BJ (cell line): ENCODE measurements at regions not wholly inside any gene's neighbourhood (a gene's known extent, or its start where the extent isn't known, plus 50 kb on each side); places are given as distances from the start of the nearest gene placed in this dataset.

ENCODE experiments used
- CTCF ChIA-PET: fragments of 350-600 bp; formaldehyde crosslinking; extraction: SDS; loops from one replicate; lab custom pipeline; 2021; ENCODE audit warnings: antibody characterized with exemption, inconsistent platforms; lab: Yijun Ruan, JAX
- POLR2A ChIA-PET: fragments of 300-600 bp; sonication (Branson Sonifier 250); formaldehyde crosslinking; extraction: SDS; loops from one replicate; lab custom pipeline; 2021; ENCODE audit warnings: antibody characterized with exemption; lab: Charles Lee
- DNase-seq: peaks from one replicate; pipeline ENCODE4 v3.0.0-alpha.2; 2011; ENCODE audit warnings: low read depth
- H3K27me3 ChIP-seq: 2 replicates; pipeline ENCODE4 v1.6.0; 2011; ENCODE audit warnings: low read length; ENCODE audit not compliant: control insufficient read depth, insufficient read depth
- H3K36me3 ChIP-seq: 2 replicates; pipeline ENCODE4 v1.5.1; 2011; ENCODE audit warnings: low read length; ENCODE audit not compliant: control insufficient read depth, insufficient read depth
- H3K4me3 ChIP-seq: 2 replicates; pipeline ENCODE4 v1.5.1; 2011; ENCODE audit warnings: low read depth, mild to moderate bottlenecking, control low read depth, low read length
- TF ChIP-seq, protein P1 (sequence below): IDR thresholded peaks from 2 replicates; pipeline ENCODE4 v1.5.1; 2011; ENCODE audit warnings: low read depth, mild to moderate bottlenecking, control low read depth, inconsistent platforms, low read length, moderate library complexity; ENCODE audit not compliant: insufficient read depth

GRCh38 chr4:24104158-24104565 lies 214.3 kb upstream of the PPARGC1A start:
- no peak for DNase-seq
- H3K27me3 ChIP-seq = no peaks in the 10 kb centered on the region
- POLR2A ChIA-PET = no interaction called here
- TF ChIP-seq, protein P1, sequence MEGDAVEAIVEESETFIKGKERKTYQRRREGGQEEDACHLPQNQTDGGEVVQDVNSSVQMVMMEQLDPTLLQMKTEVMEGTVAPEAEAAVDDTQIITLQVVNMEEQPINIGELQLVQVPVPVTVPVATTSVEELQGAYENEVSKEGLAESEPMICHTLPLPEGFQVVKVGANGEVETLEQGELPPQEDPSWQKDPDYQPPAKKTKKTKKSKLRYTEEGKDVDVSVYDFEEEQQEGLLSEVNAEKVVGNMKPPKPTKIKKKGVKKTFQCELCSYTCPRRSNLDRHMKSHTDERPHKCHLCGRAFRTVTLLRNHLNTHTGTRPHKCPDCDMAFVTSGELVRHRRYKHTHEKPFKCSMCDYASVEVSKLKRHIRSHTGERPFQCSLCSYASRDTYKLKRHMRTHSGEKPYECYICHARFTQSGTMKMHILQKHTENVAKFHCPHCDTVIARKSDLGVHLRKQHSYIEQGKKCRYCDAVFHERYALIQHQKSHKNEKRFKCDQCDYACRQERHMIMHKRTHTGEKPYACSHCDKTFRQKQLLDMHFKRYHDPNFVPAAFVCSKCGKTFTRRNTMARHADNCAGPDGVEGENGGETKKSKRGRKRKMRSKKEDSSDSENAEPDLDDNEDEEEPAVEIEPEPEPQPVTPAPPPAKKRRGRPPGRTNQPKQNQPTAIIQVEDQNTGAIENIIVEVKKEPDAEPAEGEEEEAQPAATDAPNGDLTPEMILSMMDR = no peak
- no peak overlapping the region for H3K4me3 ChIP-seq
- no peaks in the 10 kb centered on the region for H3K36me3 ChIP-seq
- CTCF ChIA-PET = interaction anchor here (0.6 to 0.7 kb wide), 2 partner anchors 171 to 173 kb away, joined by 3 read pairs; no protein-coding TSS in a partner anchor

GRCh38 chr4:24103434-24104157 lies 213.7 kb upstream of the PPARGC1A start:
- CTCF ChIA-PET = interaction anchor here (0.6 to 0.7 kb wide), 3 partner anchors 12 to 172 kb away, joined by 3 to 5 read pairs (median 3); no protein-coding TSS in a partner anchor
- POLR2A ChIA-PET = no interaction called here
- no peaks in the 10 kb centered on the region for H3K27me3 ChIP-seq
- no peak overlapping the region for H3K4me3 ChIP-seq
- no peaks in the 10 kb centered on the region for H3K36me3 ChIP-seq
- TF ChIP-seq, protein P1 = no peak
- DNase-seq = no peak

DNA sequence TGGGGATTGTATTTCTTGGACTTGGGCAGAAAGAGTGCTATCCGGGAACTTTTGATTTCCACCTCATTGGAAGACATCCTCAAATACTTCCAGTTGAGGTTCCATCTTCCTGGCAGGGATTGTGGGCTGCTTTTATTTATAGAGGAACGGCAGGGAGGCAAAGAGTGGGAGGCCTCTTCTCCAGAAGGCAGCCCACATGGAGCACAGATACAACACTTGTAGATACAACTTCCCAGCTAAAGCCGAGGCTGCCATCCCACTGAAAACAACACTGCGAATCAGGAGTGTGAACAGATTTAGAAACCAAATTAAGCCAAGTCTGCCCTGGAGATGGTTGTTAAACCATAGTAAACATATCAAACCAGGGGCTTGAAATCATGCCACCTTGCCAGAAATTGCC lies 212.8 kb upstream of the PPARGC1A start:
- CTCF ChIA-PET = no interaction called here
- DNase-seq = no peak
- Histone ChIP-seq H3K36me3 (no peaks in the 10 kb centered on the region), H3K4me3 (no peak overlapping the region), H3K27me3 (no peaks in the 10 kb centered on the region)
- POLR2A ChIA-PET = no interaction called here
- TF ChIP-seq, protein P1 = no peak

GRCh38 chr4:24096603-24097002 lies 206.8 kb upstream of the PPARGC1A start:
- CTCF ChIA-PET = interaction anchor here (0.7 kb wide), 1 partner anchor 11 kb away, joined by 4 read pairs; no protein-coding TSS in a partner anchor
- POLR2A ChIA-PET = no interaction called here
- no peaks in the 10 kb centered on the region for H3K36me3 ChIP-seq
- TF ChIP-seq, protein P1 = no peak
- no peak for DNase-seq
- no peaks in the 10 kb centered on the region for H3K27me3 ChIP-seq
- H3K4me3 ChIP-seq = no peak overlapping the region

- POLR2A ChIA-PET = interaction anchor here (0.7 kb wide), 1 partner anchor 1842 kb away, joined by 3 read pairs; no protein-coding TSS in a partner anchor
- TF ChIP-seq, protein P1 = no peak
These were observed 204.9 kb upstream of the PPARGC1A start for GRCh38 chr4:24094726-24095125.

More at GRCh38 chr4:24094726-24095125, 204.9 kb upstream of the PPARGC1A start:
- CTCF ChIA-PET = interaction anchor here (0.9 to 1.2 kb wide), 2 partner anchors 10 to 25 kb away, joined by 4 to 5 read pairs; no protein-coding TSS in a partner anchor
- no peaks in the 10 kb centered on the region for H3K27me3 ChIP-seq
- H3K36me3 ChIP-seq = no peaks in the 10 kb centered on the region
- no peak overlapping the region for H3K4me3 ChIP-seq
- no peak for DNase-seq
